ENCODE measurements at regions not wholly inside any gene's neighbourhood (a gene's known extent, or its start where the extent isn't known, plus 50 kb on each side); places are given as distances from the start of the nearest gene placed in this dataset.

DNA sequence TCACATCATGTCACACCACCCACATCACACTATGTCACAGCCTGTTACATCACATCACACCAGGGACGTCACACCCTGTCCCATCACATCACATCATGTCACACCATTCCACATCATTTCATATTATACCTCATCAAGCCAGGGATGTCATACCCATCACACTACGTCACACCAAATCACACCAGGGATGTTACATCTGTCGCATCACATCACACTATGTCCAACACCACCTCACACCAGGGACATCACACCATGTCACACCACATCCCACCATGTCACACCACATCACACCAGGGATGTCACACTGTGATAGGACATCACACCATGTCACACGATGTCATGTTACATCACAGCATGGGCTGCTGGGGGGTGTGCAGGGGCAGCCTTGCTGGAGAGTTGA is 110.6 kb downstream of the TMEM121 start:
- no peak for TF ChIP-seq CTCF (conservative IDR thresholded peaks at IDR 0.05; ENCODE audit: low read depth in 2 of 2)
- TF ChIP-seq EZH2phosphoT487 (IDR thresholded peaks at IDR 0.05; ENCODE audit: unreplicated experiment) = no peak
- TF ChIP-seq POLR2AphosphoS5 (IDR thresholded peaks at IDR 0.05; ENCODE audit: low read depth) = no peak
- no peak for TF ChIP-seq EZH2 (IDR thresholded peaks at IDR 0.05; ENCODE audit: low read depth, unreplicated experiment)
- no peak for TF ChIP-seq REST (IDR thresholded peaks at IDR 0.05; ENCODE audit: unreplicated experiment)
- TF ChIP-seq CREB1 (CRISPR knock-in tag; IDR thresholded peaks at IDR 0.05; ENCODE audit: low read depth) = no peak
- TF ChIP-seq ETS1 (IDR thresholded peaks at IDR 0.05) = no peak
- TF ChIP-seq STAT1 (IDR thresholded peaks at IDR 0.05; ENCODE audit: unreplicated experiment) = no peak
- no peak for TF ChIP-seq NANOG (IDR thresholded peaks at IDR 0.05; ENCODE audit: borderline replicate concordance)
- TF ChIP-seq ZNF331 (CRISPR knock-in tag; IDR thresholded peaks at IDR 0.05; ENCODE audit: low read depth) = no peak
- TF ChIP-seq JUNB (IDR thresholded peaks at IDR 0.05; ENCODE audit: unreplicated experiment) = no peak
- no peak for TF ChIP-seq ZNF114 (CRISPR knock-in tag; IDR thresholded peaks at IDR 0.05)
